Forelimb muscle (tissue), 1 donor: ENCODE measurements at regions not wholly inside any gene's neighbourhood (a gene's known extent, or its start where the extent isn't known, plus 50 kb on each side); places are given as distances from the start of the nearest gene placed in this dataset.

Source experiments
- DNase-seq: peaks from one replicate; pipeline ENCODE4 v3.0.0-alpha.2; 2013; ENCODE audit warnings: low read depth

DNA sequence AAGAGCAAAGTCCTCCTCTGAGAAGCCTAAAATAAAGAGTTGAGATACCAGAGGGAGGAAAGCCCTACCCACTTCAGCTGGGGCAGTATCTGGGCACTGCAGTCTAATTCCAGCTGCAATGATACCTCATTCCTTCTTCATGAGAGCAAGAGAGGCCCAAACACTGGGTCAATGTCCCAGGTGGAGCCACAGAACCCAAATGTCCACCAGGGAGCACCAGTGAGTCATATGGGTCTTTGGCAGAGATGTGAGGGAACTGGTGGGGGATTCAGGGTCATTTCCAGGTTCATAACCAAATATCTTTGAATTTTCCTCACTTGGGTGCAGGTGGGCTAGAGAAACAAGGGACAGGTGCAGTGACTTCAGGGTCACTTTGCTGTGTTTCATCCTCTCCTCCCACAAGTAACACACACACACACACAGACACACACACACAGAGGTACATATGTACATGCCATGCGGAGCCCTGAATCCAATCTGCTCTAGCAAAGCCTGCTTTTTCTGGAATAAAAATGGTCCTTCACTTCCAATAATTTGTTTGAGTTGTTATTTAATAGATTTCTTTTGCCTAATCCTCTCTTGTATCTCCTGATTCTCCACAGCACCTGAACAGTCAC is 585.4 kb downstream of the SOX6 start:
- DNase-seq: no peak

DNA sequence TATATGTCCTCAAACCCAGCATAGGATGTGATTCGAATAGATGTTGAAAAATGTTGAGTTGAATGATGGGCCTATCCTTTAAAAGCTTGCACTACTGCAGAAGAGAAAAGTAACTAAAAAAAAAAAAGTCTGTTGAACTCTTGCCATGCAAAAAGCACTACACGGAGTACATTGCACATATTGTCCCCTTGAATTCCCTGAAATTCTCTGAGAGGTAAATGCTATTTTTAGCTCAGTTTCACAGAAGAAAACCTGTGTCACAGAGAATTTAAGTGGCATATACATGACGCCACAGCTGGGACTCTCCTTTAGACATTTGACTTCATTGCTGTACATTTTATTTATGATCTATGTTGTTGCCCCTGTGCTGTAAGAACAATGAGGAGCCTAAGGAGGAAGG is 583.8 kb downstream of the SOX6 start:
- no peak for DNase-seq

- DNase-seq: no peak
Measured at GRCh38 chr11:15772981-15773380, 583.4 kb downstream of the SOX6 start.

GRCh38 chr11:15773476-15774387 is 582.6 kb downstream of the SOX6 start:
- DNase-seq: no peak

GRCh38 chr11:15774388-15774939 is 581.9 kb downstream of the SOX6 start:
- DNase-seq: no peak

DNA sequence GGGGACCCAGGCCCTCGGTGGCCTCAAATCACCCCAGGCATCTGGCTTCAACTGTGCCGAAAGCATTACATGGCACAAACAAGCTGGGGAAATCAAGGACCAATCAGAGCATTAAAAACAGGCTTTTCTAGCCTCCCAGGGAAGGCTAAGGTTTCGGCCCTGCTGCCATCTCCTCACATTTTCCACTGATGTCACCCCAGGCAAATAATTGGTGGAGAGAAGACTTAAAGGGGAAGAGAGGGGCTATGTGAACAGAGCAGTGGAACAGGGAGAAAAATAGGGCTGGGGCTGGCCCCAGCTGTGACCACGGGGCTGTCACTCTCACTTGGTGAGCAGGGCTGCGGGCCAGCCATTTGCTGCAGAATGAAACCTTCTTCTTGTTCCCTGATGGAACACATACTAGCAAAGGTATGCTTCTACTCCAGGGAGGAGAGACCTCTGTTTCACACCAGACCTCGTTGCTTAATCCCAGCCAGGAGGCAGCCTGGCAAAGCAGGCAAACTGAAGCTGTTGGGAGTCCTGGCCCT is 581.3 kb downstream of the SOX6 start:
- DNase-seq: peak; percentile 55

GRCh38 chr11:15775797-15776196 is 580.5 kb downstream of the SOX6 start:
- no peak for DNase-seq

DNA sequence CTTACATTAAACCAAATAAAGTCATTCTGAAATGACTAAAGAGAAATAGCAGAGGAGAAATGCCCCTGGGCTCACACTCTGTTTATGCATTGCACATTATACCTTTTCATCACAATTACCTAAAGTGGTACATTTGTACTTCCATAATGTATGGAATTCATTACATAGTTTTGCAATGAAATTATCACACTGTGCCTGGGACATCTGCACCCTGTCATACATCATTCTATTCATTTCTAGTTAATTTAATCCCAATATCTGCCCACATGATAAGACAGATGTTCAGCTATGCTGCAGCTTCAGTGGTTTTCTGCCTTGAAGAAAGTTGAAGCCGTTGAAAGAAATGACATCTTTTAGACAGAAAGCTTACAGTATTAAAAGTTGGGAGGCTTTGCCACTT is 580.0 kb downstream of the SOX6 start:
- DNase-seq: no peak

GRCh38 chr11:15779518-15779917 is 576.8 kb downstream of the SOX6 start:
- DNase-seq: no peak

DNA sequence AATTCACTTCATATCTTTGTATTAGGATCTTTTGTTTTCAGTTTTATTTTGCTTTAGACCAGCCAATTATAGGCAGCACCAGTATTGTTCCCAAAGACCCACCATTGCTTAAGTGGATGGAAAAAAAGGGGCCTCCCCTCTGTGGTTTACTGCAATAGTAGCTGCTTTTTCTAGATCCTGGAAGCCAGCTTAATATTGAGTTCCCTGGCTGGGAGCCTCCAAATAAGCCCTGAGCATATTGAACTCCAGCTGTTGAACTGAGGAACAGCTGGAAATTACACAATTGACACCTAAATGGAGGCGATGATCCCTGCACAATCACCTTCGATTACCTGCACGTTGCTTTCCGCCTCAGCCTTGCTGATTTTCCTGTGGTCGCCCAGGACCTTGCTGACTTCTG is 576.0 kb downstream of the SOX6 start:
- no peak for DNase-seq

GRCh38 chr11:15780837-15781236 is 575.5 kb downstream of the SOX6 start:
- DNase-seq: no peak

DNA sequence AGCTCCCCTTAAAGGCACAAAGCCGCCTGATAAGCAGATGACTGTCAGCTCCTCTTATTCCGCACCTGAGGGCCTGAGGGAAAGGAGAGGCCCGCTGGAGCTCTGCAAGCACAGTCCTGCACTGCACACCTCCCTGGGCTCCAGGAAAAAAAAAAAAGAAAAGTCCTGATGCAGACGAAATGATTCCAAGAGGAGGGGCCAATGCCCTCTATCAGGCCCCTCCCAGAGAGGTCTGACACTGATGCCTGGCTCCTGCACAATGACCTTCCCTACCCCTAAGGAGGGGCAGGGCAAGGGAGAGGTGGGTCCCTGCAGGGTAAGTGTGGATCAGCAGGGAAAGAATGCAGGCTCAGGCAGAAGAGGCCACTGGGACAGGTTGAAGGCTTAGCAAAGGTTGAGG is 572.7 kb downstream of the SOX6 start:
- no peak for DNase-seq

- no peak for DNase-seq
Measured at GRCh38 chr11:15793043-15793996, 563.0 kb downstream of the SOX6 start.

DNA sequence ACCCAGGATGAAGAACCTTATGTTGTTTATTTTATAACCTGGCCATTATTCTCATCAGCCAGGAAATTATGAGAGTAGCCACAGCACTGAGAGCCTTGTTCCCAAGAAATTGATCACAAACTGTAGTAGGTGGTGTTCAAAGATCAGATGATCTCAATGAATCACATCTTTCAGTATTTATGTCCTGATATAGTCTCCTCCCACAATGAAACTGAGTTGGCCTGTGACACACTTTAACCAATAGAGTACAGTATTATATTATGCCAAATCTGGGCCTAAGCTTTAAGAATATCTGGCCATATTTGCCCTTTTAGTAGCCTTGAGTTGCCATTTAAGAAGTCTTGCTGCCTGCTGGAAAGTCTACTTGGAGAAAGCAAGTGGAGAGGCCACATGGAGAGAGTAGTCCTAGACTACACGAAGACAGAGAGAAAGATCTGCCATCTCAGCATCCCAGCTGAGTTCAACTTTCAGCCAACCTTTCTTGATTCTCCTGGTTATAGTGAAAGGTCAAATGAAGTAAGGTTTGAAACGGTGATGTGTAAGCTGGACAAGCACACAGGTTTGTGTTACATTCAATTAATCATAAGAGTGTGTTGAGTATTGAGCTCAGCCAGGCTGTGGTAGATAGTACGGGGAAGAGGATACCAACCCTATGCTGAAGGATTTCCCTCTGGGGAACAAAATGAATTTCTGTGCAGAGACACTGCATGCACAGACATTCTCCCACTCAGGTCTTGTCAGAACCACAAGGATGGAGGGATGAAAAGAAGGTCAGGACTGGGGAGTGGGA is 561.8 kb downstream of the SOX6 start:
- DNase-seq: no peak

DNA sequence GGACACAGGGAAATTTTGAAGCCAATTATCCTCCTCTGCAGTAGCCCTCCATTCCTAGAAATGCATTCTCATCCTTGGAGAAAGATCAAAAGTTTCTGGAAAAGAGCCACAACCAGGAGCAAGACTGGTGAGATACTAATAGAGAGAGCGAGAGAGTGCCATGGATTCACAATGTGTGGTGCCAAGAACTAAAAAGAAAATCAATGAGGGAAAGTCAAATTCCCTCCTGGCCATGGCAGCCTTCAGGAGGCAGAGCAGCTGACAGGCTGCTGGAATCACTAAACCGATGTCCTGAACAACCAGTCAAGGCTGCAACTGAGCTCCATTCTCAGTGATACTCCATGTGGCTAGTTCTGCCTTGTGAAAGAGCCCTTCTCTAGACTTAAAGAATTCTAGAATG is 561.0 kb downstream of the SOX6 start:
- DNase-seq: no peak

GRCh38 chr11:15800111-15800800 is 556.1 kb downstream of the SOX6 start:
- no peak for DNase-seq

GRCh38 chr11:15801126-15801525 is 555.2 kb downstream of the SOX6 start:
- no peak for DNase-seq

- no peak for DNase-seq
Measured at GRCh38 chr11:15801616-15802015, 554.7 kb downstream of the SOX6 start.

GRCh38 chr11:15805726-15806125 is 550.6 kb downstream of the SOX6 start:
- no peak for DNase-seq

DNA sequence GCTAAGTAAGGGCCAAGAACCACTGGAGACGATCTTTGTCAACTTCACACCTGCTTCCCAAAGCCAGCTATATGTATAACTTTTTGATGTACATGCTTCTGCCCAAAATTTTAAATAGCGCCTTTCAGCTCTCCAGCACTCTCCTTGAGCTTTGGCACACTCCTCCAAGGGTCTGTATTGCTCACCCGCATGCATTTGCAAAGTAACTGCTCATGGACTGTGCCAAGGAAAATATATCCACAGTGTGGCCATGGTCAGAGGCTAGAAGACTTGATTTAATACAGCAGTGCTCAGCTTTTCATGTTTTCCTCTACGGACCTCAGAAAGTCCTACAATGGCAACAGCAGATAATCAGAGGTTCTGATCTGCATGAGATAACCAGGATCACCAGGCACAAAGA is 550.1 kb downstream of the SOX6 start:
- DNase-seq: no peak
